ENCODE measurements at regions not wholly inside any gene's neighbourhood (a gene's known extent, or its start where the extent isn't known, plus 50 kb on each side); places are given as distances from the start of the nearest gene placed in this dataset.
"Not testable (repeated sequence)": the region's sequence is repeated elsewhere in the genome, so short reads cannot be mapped to it uniquely, and the experiment has no call there.

- H3K27ac Mint-ChIP-seq, result no peak overlapping the region
Observed at GRCh38 chr5:105874316-105874715, 1796.4 kb downstream of the EFNA5 start.

GRCh38 chr5:105872569-105873270 is 1798.0 kb downstream of the EFNA5 start:
- no peak for DNase-seq
- Mint-ChIP-seq H3K4me3 (no peak overlapping the region), H3K9me3 (no peaks in the 10 kb centered on the region), H3K27me3 (ENCODE audit: low read depth, poor library complexity) (no peaks in the 10 kb centered on the region), H3K4me1 (no peaks in the 10 kb centered on the region), H3K27ac (no peak overlapping the region), H3K36me3 (ENCODE audit: low read depth) (no peaks in the 10 kb centered on the region)
- no peak for TF ChIP-seq CTCF (IDR thresholded peaks at IDR 0.05)

More at GRCh38 chr5:105874316-105874715, 1796.4 kb downstream of the EFNA5 start:
- TF ChIP-seq CTCF (IDR thresholded peaks at IDR 0.05), result no peak
- DNase-seq, result no peak
- no peak overlapping the region for H3K4me3 Mint-ChIP-seq
- H3K27me3 Mint-ChIP-seq (ENCODE audit: low read depth, poor library complexity), result no peaks in the 10 kb centered on the region
- no peaks in the 10 kb centered on the region for H3K36me3 Mint-ChIP-seq (ENCODE audit: low read depth)
- no peaks in the 10 kb centered on the region for H3K9me3 Mint-ChIP-seq
- H3K4me1 Mint-ChIP-seq, result no peaks in the 10 kb centered on the region

GRCh38 chr5:105868038-105868780 is 1802.5 kb downstream of the EFNA5 start:
- Mint-ChIP-seq H3K4me3 (no peak overlapping the region), H3K36me3 (ENCODE audit: low read depth) (no peaks in the 10 kb centered on the region), H3K27me3 (ENCODE audit: low read depth, poor library complexity) (no peaks in the 10 kb centered on the region), H3K27ac (no peak overlapping the region), H3K4me1 (no peaks in the 10 kb centered on the region), H3K9me3 (peaks cover 18% of the 10 kb centered on the region)
- TF ChIP-seq CTCF (IDR thresholded peaks at IDR 0.05), result no peak
- no peak for DNase-seq

GRCh38 chr5:105865834-105866233 is 1804.9 kb downstream of the EFNA5 start:
- TF ChIP-seq CTCF (IDR thresholded peaks at IDR 0.05), result no peak

GRCh38 chr5:105859350-105859749 is 1811.4 kb downstream of the EFNA5 start:
- peaks cover 15% of the 10 kb centered on the region for H3K9me3 Mint-ChIP-seq
- not testable (repeated sequence) for H3K4me1 Mint-ChIP-seq; H3K27me3 Mint-ChIP-seq (ENCODE audit: low read depth, poor library complexity); H3K27ac Mint-ChIP-seq; DNase-seq; H3K4me3 Mint-ChIP-seq; H3K36me3 Mint-ChIP-seq (ENCODE audit: low read depth)

More at GRCh38 chr5:105865834-105866233, 1804.9 kb downstream of the EFNA5 start:
- H3K4me1 Mint-ChIP-seq, result no peaks in the 10 kb centered on the region
- H3K4me3 Mint-ChIP-seq, result no peak overlapping the region
- no peaks in the 10 kb centered on the region for H3K27me3 Mint-ChIP-seq (ENCODE audit: low read depth, poor library complexity)
- H3K27ac Mint-ChIP-seq, result no peak overlapping the region
- peaks cover 18% of the 10 kb centered on the region for H3K9me3 Mint-ChIP-seq
- no peaks in the 10 kb centered on the region for H3K36me3 Mint-ChIP-seq (ENCODE audit: low read depth)
- DNase-seq, result no peak

GRCh38 chr5:105849701-105850100 is 1821.0 kb downstream of the EFNA5 start:
- no peak for DNase-seq
- Mint-ChIP-seq H3K27me3 (ENCODE audit: low read depth, poor library complexity) (no peaks in the 10 kb centered on the region), H3K9me3 (no peaks in the 10 kb centered on the region), H3K4me3 (no peak overlapping the region), H3K36me3 (ENCODE audit: low read depth) (no peaks in the 10 kb centered on the region), H3K27ac (no peak overlapping the region), H3K4me1 (no peaks in the 10 kb centered on the region)
- TF ChIP-seq CTCF (IDR thresholded peaks at IDR 0.05), result no peak

All from nephron progenitor cell (in vitro differentiated cells).